Gastrocnemius medialis (tissue), 4 donors: ENCODE measurements at regions not wholly inside any gene's neighbourhood (a gene's known extent, or its start where the extent isn't known, plus 50 kb on each side); places are given as distances from the start of the nearest gene placed in this dataset.

Source experiments
- POLR2A ChIP-seq, 2 donors: fragments of 450-650 bp; IDR thresholded peaks; one replicate each; pipeline ENCODE4 v1.6.1; 2017; ENCODE audit warnings: antibody characterized with exemption in 2 of 2, mild to moderate bottlenecking in 2 of 2, moderate library complexity in 2 of 2
- TF ChIP-seq, protein P1 (sequence below), 5 experiments: fragments of 450-650 bp in 3 of 5; fragments of 200-600 bp in 2 of 5; sonication (generic) in 2 of 5; IDR thresholded peaks in 4 of 5; conservative IDR thresholded peaks in 1 of 5; 1 replicate in 4 of 5; 2 replicates in 1 of 5; pipeline ENCODE4 v1.5.1; 2016 to 2019; ENCODE audit warnings: antibody characterized with exemption in 5 of 5, mild to moderate bottlenecking in 3 of 5, moderate library complexity in 3 of 5

DNA sequence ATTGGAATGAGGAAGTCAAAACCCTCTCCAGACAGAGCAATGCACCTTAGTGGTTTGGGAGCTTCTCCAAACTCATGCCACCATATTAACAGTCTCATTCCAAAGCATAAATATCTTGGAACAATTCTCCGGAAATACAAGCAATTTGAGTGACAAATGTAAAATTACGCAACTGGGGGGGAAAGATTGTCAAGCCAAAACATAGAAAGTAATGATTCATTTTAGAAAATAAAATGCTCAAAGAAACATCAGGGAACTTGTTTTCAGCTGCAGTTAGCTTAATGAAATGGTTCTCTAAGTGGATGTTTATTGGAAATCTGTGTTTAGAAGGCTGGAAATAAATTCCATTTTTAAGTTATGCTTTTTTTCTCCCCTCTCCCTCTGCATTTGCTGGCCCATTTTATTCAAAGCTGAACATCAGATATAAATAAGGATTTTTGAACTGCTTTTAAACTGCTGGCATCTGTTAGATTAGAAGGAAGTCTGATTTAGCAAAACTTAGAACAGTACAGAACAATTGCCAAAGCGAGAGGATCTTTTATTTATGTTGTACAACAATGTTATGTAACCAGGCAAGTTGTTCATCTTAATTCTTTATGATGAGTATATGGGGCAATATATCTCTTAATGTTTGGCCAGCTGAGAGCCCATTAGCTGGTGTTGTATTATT lies 551.9 kb downstream of the PRELID2 start:
- TF ChIP-seq, protein P1, sequence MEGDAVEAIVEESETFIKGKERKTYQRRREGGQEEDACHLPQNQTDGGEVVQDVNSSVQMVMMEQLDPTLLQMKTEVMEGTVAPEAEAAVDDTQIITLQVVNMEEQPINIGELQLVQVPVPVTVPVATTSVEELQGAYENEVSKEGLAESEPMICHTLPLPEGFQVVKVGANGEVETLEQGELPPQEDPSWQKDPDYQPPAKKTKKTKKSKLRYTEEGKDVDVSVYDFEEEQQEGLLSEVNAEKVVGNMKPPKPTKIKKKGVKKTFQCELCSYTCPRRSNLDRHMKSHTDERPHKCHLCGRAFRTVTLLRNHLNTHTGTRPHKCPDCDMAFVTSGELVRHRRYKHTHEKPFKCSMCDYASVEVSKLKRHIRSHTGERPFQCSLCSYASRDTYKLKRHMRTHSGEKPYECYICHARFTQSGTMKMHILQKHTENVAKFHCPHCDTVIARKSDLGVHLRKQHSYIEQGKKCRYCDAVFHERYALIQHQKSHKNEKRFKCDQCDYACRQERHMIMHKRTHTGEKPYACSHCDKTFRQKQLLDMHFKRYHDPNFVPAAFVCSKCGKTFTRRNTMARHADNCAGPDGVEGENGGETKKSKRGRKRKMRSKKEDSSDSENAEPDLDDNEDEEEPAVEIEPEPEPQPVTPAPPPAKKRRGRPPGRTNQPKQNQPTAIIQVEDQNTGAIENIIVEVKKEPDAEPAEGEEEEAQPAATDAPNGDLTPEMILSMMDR (IDR thresholded peaks at IDR 0.05 in 4 of 5, conservative IDR thresholded peaks at IDR 0.05 in 1 of 5), result no peak
- TF ChIP-seq POLR2A (IDR thresholded peaks at IDR 0.05), result no peak
